ENCODE measurements at regions not wholly inside any gene's neighbourhood (a gene's known extent, or its start where the extent isn't known, plus 50 kb on each side); places are given as distances from the start of the nearest gene placed in this dataset.

- Mint-ChIP-seq H3K4me1 (no peaks in the 10 kb centered on the region), H3K27me3 (peaks cover 4% of the 10 kb centered on the region), H3K27ac (no peak overlapping the region), H3K36me3 (no peaks in the 10 kb centered on the region), H3K4me3 (no peak overlapping the region), H3K9me3 (peaks cover 3 to 12% (median 8%) of the 10 kb centered on the region in 3 donors)
Observed at GRCh38 chr4:147068564-147068963, 122.9 kb upstream of the TTC29 start.

GRCh38 chr4:147071209-147071740, 125.6 kb upstream of the TTC29 start:
- H3K9me3 Mint-ChIP-seq: peaks cover 3 to 12% (median 11%) of the 10 kb centered on the region in 3 donors
- H3K4me3 Mint-ChIP-seq: no peak overlapping the region
- H3K36me3 Mint-ChIP-seq: no peaks in the 10 kb centered on the region
- H3K27ac Mint-ChIP-seq: no peak overlapping the region
- peaks cover 4% of the 10 kb centered on the region for H3K27me3 Mint-ChIP-seq
- no peaks in the 10 kb centered on the region for H3K4me1 Mint-ChIP-seq

GRCh38 chr4:147076179-147076578, 130.5 kb upstream of the TTC29 start:
- no peaks in the 10 kb centered on the region for H3K4me1 Mint-ChIP-seq
- H3K27me3 Mint-ChIP-seq: peaks cover 2% of the 10 kb centered on the region
- H3K4me3 Mint-ChIP-seq: no peak overlapping the region
- H3K9me3 Mint-ChIP-seq: peaks cover 3 to 12% (median 7%) of the 10 kb centered on the region in 3 donors
- H3K27ac Mint-ChIP-seq: no peak overlapping the region
- no peaks in the 10 kb centered on the region for H3K36me3 Mint-ChIP-seq

GRCh38 chr4:147076728-147077127, 131.1 kb upstream of the TTC29 start:
- no peaks in the 10 kb centered on the region for H3K4me1 Mint-ChIP-seq
- H3K4me3 Mint-ChIP-seq: no peak overlapping the region
- H3K27ac Mint-ChIP-seq: no peak overlapping the region

GRCh38 chr4:147078362-147078761, 132.7 kb upstream of the TTC29 start:
- H3K4me1 Mint-ChIP-seq: no peaks in the 10 kb centered on the region
- H3K9me3 Mint-ChIP-seq: peaks cover under 1 to 3% (median 1%) of the 10 kb centered on the region in 3 donors
- H3K27ac Mint-ChIP-seq: no peak overlapping the region
- H3K27me3 Mint-ChIP-seq: peaks cover 2% of the 10 kb centered on the region
- peaks cover 2% of the 10 kb centered on the region for H3K36me3 Mint-ChIP-seq
- H3K4me3 Mint-ChIP-seq: no peak overlapping the region

More at GRCh38 chr4:147076728-147077127, 131.1 kb upstream of the TTC29 start:
- no peaks in the 10 kb centered on the region for H3K36me3 Mint-ChIP-seq
- H3K27me3 Mint-ChIP-seq: peaks cover 4% of the 10 kb centered on the region
- H3K9me3 Mint-ChIP-seq: peaks cover 3 to 12% (median 7%) of the 10 kb centered on the region in 3 donors

GRCh38 chr4:147078875-147079658, 133.4 kb upstream of the TTC29 start:
- Mint-ChIP-seq H3K27me3 (peaks cover 2% of the 10 kb centered on the region), H3K27ac (no peak overlapping the region), H3K4me1 (no peaks in the 10 kb centered on the region), H3K4me3 (no peak overlapping the region), H3K9me3 (peaks cover 0 to 1% (median 0%) of the 10 kb centered on the region in 3 donors), H3K36me3 (peaks cover 2% of the 10 kb centered on the region)

- no peak overlapping the region for H3K27ac Mint-ChIP-seq
- no peak overlapping the region for H3K4me3 Mint-ChIP-seq
- peaks cover 2% of the 10 kb centered on the region for H3K36me3 Mint-ChIP-seq
- H3K27me3 Mint-ChIP-seq: peaks cover 2% of the 10 kb centered on the region
- no peaks in the 10 kb centered on the region for H3K9me3 Mint-ChIP-seq
- no peaks in the 10 kb centered on the region for H3K4me1 Mint-ChIP-seq
Observed at GRCh38 chr4:147084861-147085260, 139.2 kb upstream of the TTC29 start.

GRCh38 chr4:147085781-147086180, 140.1 kb upstream of the TTC29 start:
- H3K9me3 Mint-ChIP-seq: no peaks in the 10 kb centered on the region
- no peaks in the 10 kb centered on the region for H3K4me1 Mint-ChIP-seq
- H3K27ac Mint-ChIP-seq: no peak overlapping the region
- H3K36me3 Mint-ChIP-seq: peaks cover 2% of the 10 kb centered on the region
- no peak overlapping the region for H3K4me3 Mint-ChIP-seq
- H3K27me3 Mint-ChIP-seq: peaks cover 2% of the 10 kb centered on the region

GRCh38 chr4:147088146-147088545, 142.5 kb upstream of the TTC29 start:
- Mint-ChIP-seq H3K4me1 (no peaks in the 10 kb centered on the region), H3K36me3 (no peaks in the 10 kb centered on the region), H3K27ac (no peak overlapping the region), H3K4me3 (no peak overlapping the region), H3K9me3 (no peaks in the 10 kb centered on the region), H3K27me3 (no peaks in the 10 kb centered on the region)

GRCh38 chr4:147090486-147090885, 144.8 kb upstream of the TTC29 start:
- Mint-ChIP-seq H3K4me3 (peak overlapping the region in 1 of 4 donors; percentile 9), H3K9me3 (no peaks in the 10 kb centered on the region), H3K4me1 (no peaks in the 10 kb centered on the region), H3K27me3 (no peaks in the 10 kb centered on the region), H3K27ac (no peak overlapping the region), H3K36me3 (no peaks in the 10 kb centered on the region)

- Mint-ChIP-seq H3K9me3 (no peaks in the 10 kb centered on the region), H3K36me3 (no peaks in the 10 kb centered on the region), H3K27ac (no peak overlapping the region), H3K4me3 (no peak overlapping the region), H3K4me1 (peaks cover 0 to 2% (median 0%) of the 10 kb centered on the region in 3 donors), H3K27me3 (peaks cover 5% of the 10 kb centered on the region)
Observed at GRCh38 chr4:147093206-147093605, 147.5 kb upstream of the TTC29 start.

GRCh38 chr4:147094238-147094637, 148.6 kb upstream of the TTC29 start:
- H3K27me3 Mint-ChIP-seq: peaks cover 5% of the 10 kb centered on the region
- H3K36me3 Mint-ChIP-seq: no peaks in the 10 kb centered on the region
- H3K27ac Mint-ChIP-seq: peak overlapping the region in 1 of 3 donors; percentile 23
- no peaks in the 10 kb centered on the region for H3K9me3 Mint-ChIP-seq
- H3K4me1 Mint-ChIP-seq: peaks cover 0 to 2% (median 0%) of the 10 kb centered on the region in 3 donors
- no peak overlapping the region for H3K4me3 Mint-ChIP-seq

- Mint-ChIP-seq H3K4me1 (peaks cover 0 to 2% (median 0%) of the 10 kb centered on the region in 3 donors), H3K27ac (no peak overlapping the region), H3K9me3 (no peaks in the 10 kb centered on the region), H3K4me3 (no peak overlapping the region), H3K27me3 (peaks cover 6% of the 10 kb centered on the region), H3K36me3 (no peaks in the 10 kb centered on the region)
Observed at GRCh38 chr4:147096667-147097604, 151.3 kb upstream of the TTC29 start.

GRCh38 chr4:147101678-147102077, 156.0 kb upstream of the TTC29 start:
- peaks cover 8% of the 10 kb centered on the region for H3K27me3 Mint-ChIP-seq
- no peaks in the 10 kb centered on the region for H3K9me3 Mint-ChIP-seq
- H3K4me3 Mint-ChIP-seq: no peak overlapping the region
- no peaks in the 10 kb centered on the region for H3K36me3 Mint-ChIP-seq
- no peak overlapping the region for H3K27ac Mint-ChIP-seq
- no peaks in the 10 kb centered on the region for H3K4me1 Mint-ChIP-seq

GRCh38 chr4:147102596-147102995, 156.9 kb upstream of the TTC29 start:
- H3K36me3 Mint-ChIP-seq: no peaks in the 10 kb centered on the region
- no peak overlapping the region for H3K27ac Mint-ChIP-seq
- no peak overlapping the region for H3K4me3 Mint-ChIP-seq
- H3K9me3 Mint-ChIP-seq: no peaks in the 10 kb centered on the region
- no peaks in the 10 kb centered on the region for H3K4me1 Mint-ChIP-seq
- peaks cover 3% of the 10 kb centered on the region for H3K27me3 Mint-ChIP-seq
